ENCODE measurements at regions not wholly inside any gene's neighbourhood (a gene's known extent, or its start where the extent isn't known, plus 50 kb on each side); places are given as distances from the start of the nearest gene placed in this dataset.

DNA sequence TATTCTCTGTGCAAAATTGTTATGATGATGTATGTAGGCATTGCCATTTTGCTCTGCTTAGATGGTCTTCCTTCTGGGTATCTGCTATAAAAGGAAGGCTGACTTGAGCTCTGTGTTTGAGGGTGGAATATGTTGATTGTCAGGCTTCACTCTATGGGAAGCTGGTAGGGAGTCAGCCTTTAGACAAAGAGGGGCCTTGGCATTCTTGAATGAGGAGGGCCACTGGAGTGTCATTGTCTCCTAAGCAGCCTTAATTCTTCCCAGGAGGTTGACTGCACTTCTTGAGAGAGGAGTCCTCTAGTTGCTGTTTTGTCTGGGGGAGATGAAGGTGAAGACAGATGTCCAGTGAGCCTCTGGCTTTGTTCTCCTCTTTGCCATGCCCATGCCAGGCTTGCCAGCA is 266.8 kb downstream of the KCNRG start:
- TF ChIP-seq, protein P1, sequence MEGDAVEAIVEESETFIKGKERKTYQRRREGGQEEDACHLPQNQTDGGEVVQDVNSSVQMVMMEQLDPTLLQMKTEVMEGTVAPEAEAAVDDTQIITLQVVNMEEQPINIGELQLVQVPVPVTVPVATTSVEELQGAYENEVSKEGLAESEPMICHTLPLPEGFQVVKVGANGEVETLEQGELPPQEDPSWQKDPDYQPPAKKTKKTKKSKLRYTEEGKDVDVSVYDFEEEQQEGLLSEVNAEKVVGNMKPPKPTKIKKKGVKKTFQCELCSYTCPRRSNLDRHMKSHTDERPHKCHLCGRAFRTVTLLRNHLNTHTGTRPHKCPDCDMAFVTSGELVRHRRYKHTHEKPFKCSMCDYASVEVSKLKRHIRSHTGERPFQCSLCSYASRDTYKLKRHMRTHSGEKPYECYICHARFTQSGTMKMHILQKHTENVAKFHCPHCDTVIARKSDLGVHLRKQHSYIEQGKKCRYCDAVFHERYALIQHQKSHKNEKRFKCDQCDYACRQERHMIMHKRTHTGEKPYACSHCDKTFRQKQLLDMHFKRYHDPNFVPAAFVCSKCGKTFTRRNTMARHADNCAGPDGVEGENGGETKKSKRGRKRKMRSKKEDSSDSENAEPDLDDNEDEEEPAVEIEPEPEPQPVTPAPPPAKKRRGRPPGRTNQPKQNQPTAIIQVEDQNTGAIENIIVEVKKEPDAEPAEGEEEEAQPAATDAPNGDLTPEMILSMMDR (IDR thresholded peaks at IDR 0.05): no peak
- TF ChIP-seq ZFX (IDR thresholded peaks at IDR 0.05; ENCODE audit: borderline replicate concordance): no peak
